ENCODE measurements at regions not wholly inside any gene's neighbourhood (a gene's known extent, or its start where the extent isn't known, plus 50 kb on each side); places are given as distances from the start of the nearest gene placed in this dataset.
"Not testable (repeated sequence)": the region's sequence is repeated elsewhere in the genome, so short reads cannot be mapped to it uniquely, and the experiment has no call there.

GRCh38 chr16:65570261-65570660 lies 448.4 kb upstream of the CDH11 start:
- no peak for DNase-seq (ENCODE audit: low read depth in 2 of 2)

GRCh38 chr16:65559846-65560245 lies 438.0 kb upstream of the CDH11 start:
- no peak for DNase-seq (ENCODE audit: low read depth in 2 of 2)

GRCh38 chr16:65549689-65550088 lies 427.8 kb upstream of the CDH11 start:
- DNase-seq (ENCODE audit: low read depth in 2 of 2): not testable (repeated sequence)

GRCh38 chr16:65548470-65548869 lies 426.6 kb upstream of the CDH11 start:
- DNase-seq (ENCODE audit: low read depth in 2 of 2): no peak

- no peak for DNase-seq (ENCODE audit: low read depth in 2 of 2)
Observed at GRCh38 chr16:65547772-65548446, 426.0 kb upstream of the CDH11 start.

- no peak for DNase-seq (ENCODE audit: low read depth in 2 of 2)
Observed at GRCh38 chr16:65546353-65546791, 424.5 kb upstream of the CDH11 start.

- DNase-seq (ENCODE audit: low read depth in 2 of 2): no peak
Observed at GRCh38 chr16:65545413-65545956, 423.6 kb upstream of the CDH11 start.

- DNase-seq (ENCODE audit: low read depth in 2 of 2): no peak
Observed at GRCh38 chr16:65543781-65544740, 422.2 kb upstream of the CDH11 start.

- no peak for DNase-seq (ENCODE audit: low read depth in 2 of 2)
Observed at GRCh38 chr16:65541646-65542045, 419.8 kb upstream of the CDH11 start.

- no peak for DNase-seq (ENCODE audit: low read depth in 2 of 2)
Observed at GRCh38 chr16:65540901-65541300, 419.0 kb upstream of the CDH11 start.

GRCh38 chr16:65538976-65539375 lies 417.1 kb upstream of the CDH11 start:
- DNase-seq (ENCODE audit: low read depth in 2 of 2): no peak

GRCh38 chr16:65537336-65537735 lies 415.5 kb upstream of the CDH11 start:
- DNase-seq (ENCODE audit: low read depth in 2 of 2): no peak

- no peak for DNase-seq (ENCODE audit: low read depth in 2 of 2)
Observed at GRCh38 chr16:65534121-65534528, 412.3 kb upstream of the CDH11 start.

- no peak for DNase-seq (ENCODE audit: low read depth in 2 of 2)
Observed at GRCh38 chr16:65532846-65533245, 411.0 kb upstream of the CDH11 start.

GRCh38 chr16:65532258-65532657 lies 410.4 kb upstream of the CDH11 start:
- DNase-seq (ENCODE audit: low read depth in 2 of 2): no peak

GRCh38 chr16:65531475-65531874 lies 409.6 kb upstream of the CDH11 start:
- DNase-seq (ENCODE audit: low read depth in 2 of 2): no peak

GRCh38 chr16:65525707-65526106 lies 403.8 kb upstream of the CDH11 start:
- DNase-seq (ENCODE audit: low read depth in 2 of 2): no peak

GRCh38 chr16:65524997-65525396 lies 403.1 kb upstream of the CDH11 start:
- no peak for DNase-seq (ENCODE audit: low read depth in 2 of 2)

- DNase-seq (ENCODE audit: low read depth in 2 of 2): no peak
Observed at GRCh38 chr16:65524231-65524630, 402.4 kb upstream of the CDH11 start.

- no peak for DNase-seq (ENCODE audit: low read depth in 2 of 2)
Observed at GRCh38 chr16:65523283-65523944, 401.6 kb upstream of the CDH11 start.

GRCh38 chr16:65522412-65522811 lies 400.5 kb upstream of the CDH11 start:
- DNase-seq (ENCODE audit: low read depth in 2 of 2): no peak
